Lower leg skin (tissue), 3 donors: ENCODE measurements at regions not wholly inside any gene's neighbourhood (a gene's known extent, or its start where the extent isn't known, plus 50 kb on each side); places are given as distances from the start of the nearest gene placed in this dataset.

Source experiments
- POLR2A ChIP-seq, 2 donors: fragments of 450-650 bp; IDR thresholded peaks; one replicate each; pipeline ENCODE4 v1.6.1; 2016 to 2017; ENCODE audit warnings: antibody characterized with exemption in 2 of 2, mild to moderate bottlenecking in 1 of 2, moderate library complexity in 1 of 2
- TF ChIP-seq, protein P1 (sequence below), 3 donors: fragments of 450-650 bp; IDR thresholded peaks; one replicate each; pipeline ENCODE4 v1.5.1; 2016; ENCODE audit warnings: antibody characterized with exemption in 3 of 3, mild to moderate bottlenecking in 3 of 3, moderate library complexity in 2 of 3

DNA sequence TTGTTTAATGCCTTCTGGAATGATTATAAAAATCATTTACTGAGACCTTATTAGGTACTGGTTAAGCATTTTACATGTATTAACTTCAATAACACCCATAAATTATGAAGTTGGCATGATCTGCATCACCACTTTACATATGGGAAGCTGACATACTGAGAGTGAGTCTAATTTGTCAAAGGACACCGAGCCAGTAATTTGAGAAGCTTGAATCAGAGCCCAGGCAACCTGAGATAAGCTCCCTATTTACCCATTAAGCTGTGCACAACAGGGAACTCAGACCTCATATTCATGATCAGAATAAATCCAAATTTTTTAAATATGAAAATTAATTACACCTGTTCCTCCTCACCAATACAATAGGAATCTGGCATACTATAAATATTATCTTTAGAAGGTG, 247.9 kb upstream of the EPHA5 start:
- TF ChIP-seq, protein P1, sequence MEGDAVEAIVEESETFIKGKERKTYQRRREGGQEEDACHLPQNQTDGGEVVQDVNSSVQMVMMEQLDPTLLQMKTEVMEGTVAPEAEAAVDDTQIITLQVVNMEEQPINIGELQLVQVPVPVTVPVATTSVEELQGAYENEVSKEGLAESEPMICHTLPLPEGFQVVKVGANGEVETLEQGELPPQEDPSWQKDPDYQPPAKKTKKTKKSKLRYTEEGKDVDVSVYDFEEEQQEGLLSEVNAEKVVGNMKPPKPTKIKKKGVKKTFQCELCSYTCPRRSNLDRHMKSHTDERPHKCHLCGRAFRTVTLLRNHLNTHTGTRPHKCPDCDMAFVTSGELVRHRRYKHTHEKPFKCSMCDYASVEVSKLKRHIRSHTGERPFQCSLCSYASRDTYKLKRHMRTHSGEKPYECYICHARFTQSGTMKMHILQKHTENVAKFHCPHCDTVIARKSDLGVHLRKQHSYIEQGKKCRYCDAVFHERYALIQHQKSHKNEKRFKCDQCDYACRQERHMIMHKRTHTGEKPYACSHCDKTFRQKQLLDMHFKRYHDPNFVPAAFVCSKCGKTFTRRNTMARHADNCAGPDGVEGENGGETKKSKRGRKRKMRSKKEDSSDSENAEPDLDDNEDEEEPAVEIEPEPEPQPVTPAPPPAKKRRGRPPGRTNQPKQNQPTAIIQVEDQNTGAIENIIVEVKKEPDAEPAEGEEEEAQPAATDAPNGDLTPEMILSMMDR (IDR thresholded peaks at IDR 0.05) = no peak
- TF ChIP-seq POLR2A (IDR thresholded peaks at IDR 0.05) = no peak
